Upper lobe of left lung (tissue), 4 donors: ENCODE measurements at regions not wholly inside any gene's neighbourhood (a gene's known extent, or its start where the extent isn't known, plus 50 kb on each side); places are given as distances from the start of the nearest gene placed in this dataset.

Experiments used
- CTCF ChIP-seq, 6 experiments: fragments of 450-650 bp in 4 of 6; fragments of 200-600 bp in 2 of 6; sonication (generic) in 2 of 6; IDR thresholded peaks; one replicate each; pipeline ENCODE4 v1.5.1; 2016 to 2019; ENCODE audit warnings: antibody characterized with exemption in 6 of 6
- POLR2AphosphoS5 ChIP-seq, 2 donors: sonication (generic); formaldehyde crosslinking; IDR thresholded peaks; one replicate each; pipeline ENCODE4 v1.5.1; 2017; ENCODE audit warnings: antibody characterized with exemption in 2 of 2

- TF ChIP-seq CTCF (IDR thresholded peaks at IDR 0.05): no peak
- no peak for TF ChIP-seq POLR2AphosphoS5 (IDR thresholded peaks at IDR 0.05)
These were observed 89.6 kb upstream of the PCDH8 start for GRCh38 chr13:52938065-52938464.
